Activated naive CD4-positive, alpha-beta T cell treated with anti-CD3 and anti-CD28 coated beads, Interleukin-2, amount 50 U/mL, for 24 hours (primary cell): ENCODE measurements at regions not wholly inside any gene's neighbourhood (a gene's known extent, or its start where the extent isn't known, plus 50 kb on each side); places are given as distances from the start of the nearest gene placed in this dataset.
"Not testable (repeated sequence)": the region's sequence is repeated elsewhere in the genome, so short reads cannot be mapped to it uniquely, and the experiment has no call there.

Source experiments
- H3K27ac Mint-ChIP-seq: one replicate; pipeline ENCODE4 v1.8.0; 2021; ENCODE audit warnings: mild to moderate bottlenecking, mixed read lengths
- H3K27me3 Mint-ChIP-seq: one replicate; pipeline ENCODE4 v1.8.0; 2021; ENCODE audit warnings: mixed read lengths
- H3K36me3 Mint-ChIP-seq: one replicate; pipeline ENCODE4 v1.8.0; 2021; ENCODE audit warnings: mixed read lengths
- H3K4me1 Mint-ChIP-seq: one replicate; pipeline ENCODE4 v1.8.0; 2021; ENCODE audit warnings: mixed read lengths
- H3K4me3 Mint-ChIP-seq: one replicate; pipeline ENCODE4 v1.8.0; 2021; ENCODE audit warnings: mild to moderate bottlenecking, mixed read lengths
- H3K9me3 Mint-ChIP-seq: one replicate; pipeline ENCODE4 v1.8.0; 2021; ENCODE audit warnings: mixed read lengths

GRCh38 chr1:181971424-181971823 lies 90.1 kb downstream of the ZNF648 start:
- Mint-ChIP-seq H3K27me3 (peaks cover 12% of the 10 kb centered on the region), H3K27ac (no peak overlapping the region), H3K36me3 (peaks cover 6% of the 10 kb centered on the region), H3K4me1 (no peaks in the 10 kb centered on the region), H3K4me3 (no peak overlapping the region), H3K9me3 (peaks cover 6% of the 10 kb centered on the region)

GRCh38 chr1:181969902-181970301 lies 91.6 kb downstream of the ZNF648 start:
- Mint-ChIP-seq H3K27ac (no peak overlapping the region), H3K4me1 (no peaks in the 10 kb centered on the region), H3K9me3 (no peaks in the 10 kb centered on the region), H3K36me3 (peaks cover 2% of the 10 kb centered on the region), H3K27me3 (peaks cover 9% of the 10 kb centered on the region), H3K4me3 (no peak overlapping the region)

- H3K27ac Mint-ChIP-seq, H3K36me3 Mint-ChIP-seq, H3K4me1 Mint-ChIP-seq, H3K4me3 Mint-ChIP-seq, H3K27me3 Mint-ChIP-seq: not testable (repeated sequence)
- peaks cover 23% of the 10 kb centered on the region for H3K9me3 Mint-ChIP-seq
These were observed 106.8 kb downstream of the ZNF648 start for GRCh38 chr1:181954696-181955095.

- peaks cover 22% of the 10 kb centered on the region for H3K9me3 Mint-ChIP-seq
- H3K27me3 Mint-ChIP-seq, H3K4me3 Mint-ChIP-seq, H3K4me1 Mint-ChIP-seq, H3K36me3 Mint-ChIP-seq, H3K27ac Mint-ChIP-seq: not testable (repeated sequence)
These were observed 107.3 kb downstream of the ZNF648 start for GRCh38 chr1:181954178-181954577.

- Mint-ChIP-seq H3K27me3 (peaks cover 2% of the 10 kb centered on the region), H3K4me1 (peaks cover 6% of the 10 kb centered on the region), H3K4me3 (no peak overlapping the region), H3K27ac (no peak overlapping the region), H3K36me3 (no peaks in the 10 kb centered on the region), H3K9me3 (peaks cover 16% of the 10 kb centered on the region)
These were observed 107.9 kb downstream of the ZNF648 start for GRCh38 chr1:181953596-181953995.

GRCh38 chr1:181951213-181951612 lies 110.3 kb downstream of the ZNF648 start:
- Mint-ChIP-seq H3K4me3 (no peak overlapping the region), H3K27ac (no peak overlapping the region), H3K9me3 (peaks cover 16% of the 10 kb centered on the region), H3K36me3 (peaks cover 3% of the 10 kb centered on the region), H3K27me3 (peaks cover 4% of the 10 kb centered on the region), H3K4me1 (peaks cover 6% of the 10 kb centered on the region)

GRCh38 chr1:181949500-181949899 lies 112.0 kb downstream of the ZNF648 start:
- H3K27ac Mint-ChIP-seq = no peak overlapping the region
- peaks cover 8% of the 10 kb centered on the region for H3K9me3 Mint-ChIP-seq
- no peak overlapping the region for H3K4me3 Mint-ChIP-seq
- H3K36me3 Mint-ChIP-seq = peaks cover 3% of the 10 kb centered on the region
- peaks cover 14% of the 10 kb centered on the region for H3K27me3 Mint-ChIP-seq
- peaks cover 6% of the 10 kb centered on the region for H3K4me1 Mint-ChIP-seq

GRCh38 chr1:181948372-181948771 lies 113.1 kb downstream of the ZNF648 start:
- Mint-ChIP-seq H3K36me3 (peaks cover 3% of the 10 kb centered on the region), H3K27me3 (peaks cover 18% of the 10 kb centered on the region), H3K27ac (no peak overlapping the region), H3K9me3 (peaks cover 8% of the 10 kb centered on the region), H3K4me1 (peaks cover 6% of the 10 kb centered on the region), H3K4me3 (no peak overlapping the region)

- no peak overlapping the region for H3K27ac Mint-ChIP-seq
- H3K9me3 Mint-ChIP-seq = peaks cover 8% of the 10 kb centered on the region
- peaks cover 23% of the 10 kb centered on the region for H3K27me3 Mint-ChIP-seq
These were observed 114.1 kb downstream of the ZNF648 start for GRCh38 chr1:181947441-181947840.

GRCh38 chr1:181936768-181937581 lies 124.5 kb downstream of the ZNF648 start:
- no peak overlapping the region for H3K27ac Mint-ChIP-seq
- H3K4me1 Mint-ChIP-seq = peaks cover 4% of the 10 kb centered on the region
- H3K27me3 Mint-ChIP-seq = no peaks in the 10 kb centered on the region
- no peaks in the 10 kb centered on the region for H3K36me3 Mint-ChIP-seq
- peak overlapping the region; percentile 19 for H3K4me3 Mint-ChIP-seq
- H3K9me3 Mint-ChIP-seq = no peaks in the 10 kb centered on the region

More at GRCh38 chr1:181947441-181947840, 114.1 kb downstream of the ZNF648 start:
- Mint-ChIP-seq H3K4me1 (peaks cover 6% of the 10 kb centered on the region), H3K4me3 (no peak overlapping the region), H3K36me3 (peaks cover 5% of the 10 kb centered on the region)

- Mint-ChIP-seq H3K36me3 (no peaks in the 10 kb centered on the region), H3K27me3 (no peaks in the 10 kb centered on the region), H3K9me3 (no peaks in the 10 kb centered on the region), H3K27ac (no peak overlapping the region), H3K4me3 (no peak overlapping the region), H3K4me1 (peaks cover 4% of the 10 kb centered on the region)
These were observed 125.2 kb downstream of the ZNF648 start for GRCh38 chr1:181936269-181936668.

- Mint-ChIP-seq H3K4me3 (no peak overlapping the region), H3K27ac (no peak overlapping the region), H3K36me3 (no peaks in the 10 kb centered on the region), H3K27me3 (peaks cover 5% of the 10 kb centered on the region), H3K9me3 (no peaks in the 10 kb centered on the region), H3K4me1 (no peaks in the 10 kb centered on the region)
These were observed 129.6 kb downstream of the ZNF648 start for GRCh38 chr1:181931873-181932272.

GRCh38 chr1:181930187-181930586 lies 131.3 kb downstream of the ZNF648 start:
- H3K4me1 Mint-ChIP-seq = no peaks in the 10 kb centered on the region
- no peaks in the 10 kb centered on the region for H3K9me3 Mint-ChIP-seq
- no peaks in the 10 kb centered on the region for H3K36me3 Mint-ChIP-seq
- H3K27ac Mint-ChIP-seq = no peak overlapping the region
- peaks cover 5% of the 10 kb centered on the region for H3K27me3 Mint-ChIP-seq
- no peak overlapping the region for H3K4me3 Mint-ChIP-seq

- Mint-ChIP-seq H3K27me3 (peaks cover 5% of the 10 kb centered on the region), H3K4me3 (no peak overlapping the region), H3K27ac (no peak overlapping the region), H3K4me1 (no peaks in the 10 kb centered on the region), H3K9me3 (no peaks in the 10 kb centered on the region), H3K36me3 (no peaks in the 10 kb centered on the region)
These were observed 134.8 kb downstream of the ZNF648 start for GRCh38 chr1:181926697-181927096.

GRCh38 chr1:181924034-181924433 lies 137.5 kb downstream of the ZNF648 start:
- H3K36me3 Mint-ChIP-seq, H3K27ac Mint-ChIP-seq, H3K4me3 Mint-ChIP-seq, H3K4me1 Mint-ChIP-seq, H3K27me3 Mint-ChIP-seq, H3K9me3 Mint-ChIP-seq: not testable (repeated sequence)

- Mint-ChIP-seq H3K27me3 (peaks cover 10% of the 10 kb centered on the region), H3K4me3 (no peak overlapping the region), H3K36me3 (no peaks in the 10 kb centered on the region), H3K9me3 (no peaks in the 10 kb centered on the region), H3K27ac (no peak overlapping the region), H3K4me1 (no peaks in the 10 kb centered on the region)
These were observed 142.0 kb downstream of the ZNF648 start for GRCh38 chr1:181919542-181919941.
